ENCODE measurements at regions not wholly inside any gene's neighbourhood (a gene's known extent, or its start where the extent isn't known, plus 50 kb on each side); places are given as distances from the start of the nearest gene placed in this dataset.
"Not testable (repeated sequence)": the region's sequence is repeated elsewhere in the genome, so short reads cannot be mapped to it uniquely, and the experiment has no call there.

- not testable (repeated sequence) for H3K36me3 ChIP-seq (ENCODE audit: control insufficient read depth in 1 of 2, insufficient read depth in 2 of 2, low read length in 2 of 2); H3K27ac ChIP-seq (ENCODE audit: low read length); H3K4me1 ChIP-seq (ENCODE audit: control insufficient read depth in 1 of 2, insufficient read depth in 2 of 2, low read length in 2 of 2); H3K9me3 ChIP-seq (ENCODE audit: control insufficient read depth in 1 of 2, low read length in 2 of 2); H3K27me3 ChIP-seq (ENCODE audit: low read depth, low read length); H3K4me3 ChIP-seq (ENCODE audit: low read depth in 1 of 2, low read length in 2 of 2)
These were observed 1651.3 kb upstream of the DEFB115 start for GRCh38 chr20:29606171-29606570.

- not testable (repeated sequence) for H3K9me3 ChIP-seq (ENCODE audit: control insufficient read depth in 1 of 2, low read length in 2 of 2); H3K36me3 ChIP-seq (ENCODE audit: control insufficient read depth in 1 of 2, insufficient read depth in 2 of 2, low read length in 2 of 2); H3K27me3 ChIP-seq (ENCODE audit: low read depth, low read length); H3K4me1 ChIP-seq (ENCODE audit: control insufficient read depth in 1 of 2, insufficient read depth in 2 of 2, low read length in 2 of 2); H3K4me3 ChIP-seq (ENCODE audit: low read depth in 1 of 2, low read length in 2 of 2); H3K27ac ChIP-seq (ENCODE audit: low read length)
These were observed 1628.1 kb upstream of the DEFB115 start for GRCh38 chr20:29629395-29629794.

Data from muscle layer of duodenum (tissue), 2 donors.